Hepatocyte (in vitro differentiated cells): ENCODE measurements at regions not wholly inside any gene's neighbourhood (a gene's known extent, or its start where the extent isn't known, plus 50 kb on each side); places are given as distances from the start of the nearest gene placed in this dataset.

Experiments
- EZH2 ChIP-seq: fragments of 200-600 bp; sonication (generic); IDR thresholded peaks from 2 replicates; pipeline ENCODE4 v1.6.1; 2016; ENCODE audit warnings: antibody characterized with exemption, mild to moderate bottlenecking, borderline replicate concordance
- EZH2phosphoT487 ChIP-seq: fragments of 200-600 bp; sonication (generic); IDR thresholded peaks from one replicate; pipeline ENCODE4 v1.6.1; 2018; ENCODE audit warnings: antibody characterized with exemption, mild to moderate bottlenecking, low read depth, moderate library complexity; ENCODE audit not compliant: unreplicated experiment, severe bottlenecking
- TF ChIP-seq, protein P1 (sequence below): fragments of 200-600 bp; sonication (generic); IDR thresholded peaks from 2 replicates; pipeline ENCODE4 v1.5.1; 2016; ENCODE audit warnings: antibody characterized with exemption, mild to moderate bottlenecking; ENCODE audit not compliant: poor library complexity

DNA sequence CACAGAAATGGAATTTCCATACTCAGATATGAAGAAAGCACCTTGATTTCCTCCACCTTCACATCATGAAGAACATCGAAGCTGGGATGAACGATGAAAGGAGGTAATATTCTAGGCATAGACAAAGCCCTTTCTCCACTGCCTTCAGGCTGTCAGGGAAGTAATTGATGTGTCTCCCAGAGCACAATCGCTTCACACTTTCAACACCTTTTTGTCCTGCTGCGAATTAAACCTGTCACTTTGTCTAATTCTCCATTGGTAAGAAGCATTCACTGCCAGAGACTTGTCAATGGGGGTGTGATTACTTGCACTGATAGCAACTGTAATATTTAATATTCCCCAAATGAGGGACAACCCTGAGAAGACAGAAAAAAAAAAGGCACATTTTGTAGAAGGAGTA, 260.1 kb downstream of the ETS1 start:
- TF ChIP-seq, protein P1, sequence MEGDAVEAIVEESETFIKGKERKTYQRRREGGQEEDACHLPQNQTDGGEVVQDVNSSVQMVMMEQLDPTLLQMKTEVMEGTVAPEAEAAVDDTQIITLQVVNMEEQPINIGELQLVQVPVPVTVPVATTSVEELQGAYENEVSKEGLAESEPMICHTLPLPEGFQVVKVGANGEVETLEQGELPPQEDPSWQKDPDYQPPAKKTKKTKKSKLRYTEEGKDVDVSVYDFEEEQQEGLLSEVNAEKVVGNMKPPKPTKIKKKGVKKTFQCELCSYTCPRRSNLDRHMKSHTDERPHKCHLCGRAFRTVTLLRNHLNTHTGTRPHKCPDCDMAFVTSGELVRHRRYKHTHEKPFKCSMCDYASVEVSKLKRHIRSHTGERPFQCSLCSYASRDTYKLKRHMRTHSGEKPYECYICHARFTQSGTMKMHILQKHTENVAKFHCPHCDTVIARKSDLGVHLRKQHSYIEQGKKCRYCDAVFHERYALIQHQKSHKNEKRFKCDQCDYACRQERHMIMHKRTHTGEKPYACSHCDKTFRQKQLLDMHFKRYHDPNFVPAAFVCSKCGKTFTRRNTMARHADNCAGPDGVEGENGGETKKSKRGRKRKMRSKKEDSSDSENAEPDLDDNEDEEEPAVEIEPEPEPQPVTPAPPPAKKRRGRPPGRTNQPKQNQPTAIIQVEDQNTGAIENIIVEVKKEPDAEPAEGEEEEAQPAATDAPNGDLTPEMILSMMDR: no peak
- TF ChIP-seq EZH2 (no peak), EZH2phosphoT487 (no peak)
